ENCODE measurements at regions not wholly inside any gene's neighbourhood (a gene's known extent, or its start where the extent isn't known, plus 50 kb on each side); places are given as distances from the start of the nearest gene placed in this dataset.
"Not testable (repeated sequence)": the region's sequence is repeated elsewhere in the genome, so short reads cannot be mapped to it uniquely, and the experiment has no call there.

- not testable (repeated sequence) for TF ChIP-seq CTCF, POLR2A (IDR thresholded peaks at IDR 0.05)
Measured at GRCh38 chr14:105920151-105920700, 393.8 kb downstream of the TMEM121 start.

All from heart left ventricle (tissue), 13 donors.